ENCODE measurements at regions not wholly inside any gene's neighbourhood (a gene's known extent, or its start where the extent isn't known, plus 50 kb on each side); places are given as distances from the start of the nearest gene placed in this dataset.

GRCh38 chr11:15412054-15412453 lies 297.3 kb downstream of the INSC start:
- DNase-seq (ENCODE audit: insufficient read length, low spot score) (no peak), FAIRE-seq (no peak)
- no peak for TF ChIP-seq CTCF (IDR thresholded peaks at IDR 0.05; ENCODE audit: insufficient read depth, missing control alignments)

- no peak for TF ChIP-seq CTCF (IDR thresholded peaks at IDR 0.05; ENCODE audit: insufficient read depth, missing control alignments)
- DNase-seq (ENCODE audit: insufficient read length, low spot score) (no peak), FAIRE-seq (no peak)
These were observed 304.2 kb downstream of the INSC start for GRCh38 chr11:15418921-15419320.

GRCh38 chr11:15419696-15420095 lies 305.0 kb downstream of the INSC start:
- FAIRE-seq (no peak), DNase-seq (ENCODE audit: insufficient read length, low spot score) (no peak)
- no peak for TF ChIP-seq CTCF (IDR thresholded peaks at IDR 0.05; ENCODE audit: insufficient read depth, missing control alignments)

- DNase-seq (ENCODE audit: insufficient read length, low spot score) (no peak), FAIRE-seq (no peak)
- no peak for TF ChIP-seq CTCF (IDR thresholded peaks at IDR 0.05; ENCODE audit: insufficient read depth, missing control alignments)
These were observed 315.7 kb downstream of the INSC start for GRCh38 chr11:15430381-15430780.

- TF ChIP-seq CTCF (IDR thresholded peaks at IDR 0.05; ENCODE audit: insufficient read depth, missing control alignments): no peak
- FAIRE-seq: no peak
These were observed 319.8 kb downstream of the INSC start for GRCh38 chr11:15434529-15434928.

GRCh38 chr11:15446315-15446714 lies 331.6 kb downstream of the INSC start:
- FAIRE-seq: no peak
- DNase-seq (ENCODE audit: insufficient read length, low spot score): no peak
- TF ChIP-seq CTCF (IDR thresholded peaks at IDR 0.05; ENCODE audit: insufficient read depth, missing control alignments): no peak

More at GRCh38 chr11:15434529-15434928, 319.8 kb downstream of the INSC start:
- DNase-seq (ENCODE audit: insufficient read length, low spot score): no peak

- no peak for TF ChIP-seq CTCF (IDR thresholded peaks at IDR 0.05; ENCODE audit: insufficient read depth, missing control alignments)
- DNase-seq (ENCODE audit: insufficient read length, low spot score): no peak
- no peak for FAIRE-seq
These were observed 332.2 kb downstream of the INSC start for GRCh38 chr11:15446929-15447328.
